Loucy (cell line): ENCODE measurements at regions not wholly inside any gene's neighbourhood (a gene's known extent, or its start where the extent isn't known, plus 50 kb on each side); places are given as distances from the start of the nearest gene placed in this dataset.

Experiments used
- CTCF ChIP-seq: fragments of 200-600 bp; sonication (generic); conservative IDR thresholded peaks from 2 replicates; pipeline ENCODE4 v1.5.1; 2014; ENCODE audit warnings: mild to moderate bottlenecking, antibody characterized with exemption, low read length
- EZH2phosphoT487 ChIP-seq: fragments of 200-600 bp; IDR thresholded peaks from 2 replicates; pipeline ENCODE4 v1.6.1; 2018; ENCODE audit warnings: antibody characterized with exemption, mild to moderate bottlenecking, moderate library complexity, borderline replicate concordance

GRCh38 chr2:181393472-181393871, 63.7 kb upstream of the ITGA4 start:
- TF ChIP-seq CTCF (no peak), EZH2phosphoT487 (no peak)
